ENCODE measurements at regions not wholly inside any gene's neighbourhood (a gene's known extent, or its start where the extent isn't known, plus 50 kb on each side); places are given as distances from the start of the nearest gene placed in this dataset.

DNA sequence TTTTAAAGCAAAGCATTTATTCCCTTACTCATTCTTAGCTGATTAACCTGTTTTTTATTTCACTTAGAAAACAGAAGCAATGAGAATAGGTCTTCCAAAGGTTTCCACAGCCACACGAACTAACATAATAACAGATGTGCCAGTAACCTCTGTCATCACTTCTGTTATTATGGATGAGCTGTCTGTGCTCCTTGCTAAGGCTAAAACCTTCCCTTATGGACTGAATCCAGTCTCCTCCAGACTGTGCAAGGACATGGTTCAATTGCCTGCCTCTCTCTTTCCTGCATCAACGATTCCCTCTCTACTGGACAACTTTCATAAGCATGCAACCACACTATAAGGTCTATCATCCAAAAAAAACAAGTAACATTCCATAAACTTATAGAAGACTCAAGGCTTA is 1446.2 kb downstream of the MAT2B start:
- Histone ChIP-seq H3F3A (ENCODE audit: insufficient read depth, low read length) (no peaks in the 10 kb centered on the region), H3K4me2 (ENCODE audit: low read length) (no peak overlapping the region), H3K9ac (ENCODE audit: low read length) (no peak overlapping the region), H3K9me3 (ENCODE audit: low read length) (no peaks in the 10 kb centered on the region), H3K9me2 (ENCODE audit: low read depth, low read length) (no peaks in the 10 kb centered on the region), H3K36me3 (ENCODE audit: insufficient read depth, low read length) (no peaks in the 10 kb centered on the region), H3K79me2 (ENCODE audit: insufficient read depth, low read length) (no peaks in the 10 kb centered on the region), H2AFZ (ENCODE audit: low read length) (no peak overlapping the region), H4K20me1 (ENCODE audit: insufficient read depth, low read length) (no peaks in the 10 kb centered on the region), H3K4me3 (ENCODE audit: low read depth, low read length, poor library complexity, severe bottlenecking) (no peak overlapping the region), H3K27ac (ENCODE audit: low read depth, low read length, poor library complexity, severe bottlenecking) (no peak overlapping the region), H3K27me3 (ENCODE audit: insufficient read depth, low read length) (no peaks in the 10 kb centered on the region), H3K4me1 (ENCODE audit: insufficient read depth, low read length, severe bottlenecking) (no peaks in the 10 kb centered on the region)
- TF ChIP-seq EZH2 (IDR thresholded peaks at IDR 0.05; ENCODE audit: borderline replicate concordance, low read length), result no peak
- TF ChIP-seq, protein P1, sequence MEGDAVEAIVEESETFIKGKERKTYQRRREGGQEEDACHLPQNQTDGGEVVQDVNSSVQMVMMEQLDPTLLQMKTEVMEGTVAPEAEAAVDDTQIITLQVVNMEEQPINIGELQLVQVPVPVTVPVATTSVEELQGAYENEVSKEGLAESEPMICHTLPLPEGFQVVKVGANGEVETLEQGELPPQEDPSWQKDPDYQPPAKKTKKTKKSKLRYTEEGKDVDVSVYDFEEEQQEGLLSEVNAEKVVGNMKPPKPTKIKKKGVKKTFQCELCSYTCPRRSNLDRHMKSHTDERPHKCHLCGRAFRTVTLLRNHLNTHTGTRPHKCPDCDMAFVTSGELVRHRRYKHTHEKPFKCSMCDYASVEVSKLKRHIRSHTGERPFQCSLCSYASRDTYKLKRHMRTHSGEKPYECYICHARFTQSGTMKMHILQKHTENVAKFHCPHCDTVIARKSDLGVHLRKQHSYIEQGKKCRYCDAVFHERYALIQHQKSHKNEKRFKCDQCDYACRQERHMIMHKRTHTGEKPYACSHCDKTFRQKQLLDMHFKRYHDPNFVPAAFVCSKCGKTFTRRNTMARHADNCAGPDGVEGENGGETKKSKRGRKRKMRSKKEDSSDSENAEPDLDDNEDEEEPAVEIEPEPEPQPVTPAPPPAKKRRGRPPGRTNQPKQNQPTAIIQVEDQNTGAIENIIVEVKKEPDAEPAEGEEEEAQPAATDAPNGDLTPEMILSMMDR (IDR thresholded peaks at IDR 0.05; ENCODE audit: low read length), result no peak

DNA sequence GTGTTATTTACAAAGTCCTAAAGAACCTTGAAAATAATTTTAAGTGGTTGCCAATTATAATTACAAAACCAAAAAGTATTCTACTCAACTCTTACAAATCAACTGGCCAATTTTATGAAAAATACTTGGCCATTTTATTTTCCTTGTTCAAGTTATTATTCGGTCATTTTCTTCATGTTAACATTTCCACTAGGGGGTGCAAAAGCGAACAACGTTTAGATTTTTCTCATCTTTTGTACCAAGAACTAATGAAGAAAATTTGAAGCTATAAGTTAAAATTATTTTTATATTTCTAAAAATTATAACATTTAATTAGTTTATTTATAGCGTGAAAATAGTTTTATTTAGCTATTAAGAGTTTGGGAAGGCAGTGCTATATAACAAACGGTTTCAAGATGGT is 1453.3 kb downstream of the MAT2B start:
- no peaks in the 10 kb centered on the region for H4K20me1 ChIP-seq (ENCODE audit: insufficient read depth, low read length)
- H3K9ac ChIP-seq (ENCODE audit: low read length), result no peak overlapping the region
- no peaks in the 10 kb centered on the region for H3K36me3 ChIP-seq (ENCODE audit: insufficient read depth, low read length)
- TF ChIP-seq EZH2 (IDR thresholded peaks at IDR 0.05; ENCODE audit: borderline replicate concordance, low read length), result no peak
- TF ChIP-seq, protein P1 (IDR thresholded peaks at IDR 0.05; ENCODE audit: low read length), result no peak
- H3F3A ChIP-seq (ENCODE audit: insufficient read depth, low read length), result no peaks in the 10 kb centered on the region
- no peak overlapping the region for H3K27ac ChIP-seq (ENCODE audit: low read depth, low read length, poor library complexity, severe bottlenecking)
- no peak overlapping the region for H3K4me2 ChIP-seq (ENCODE audit: low read length)
- no peaks in the 10 kb centered on the region for H3K79me2 ChIP-seq (ENCODE audit: insufficient read depth, low read length)
- no peaks in the 10 kb centered on the region for H3K27me3 ChIP-seq (ENCODE audit: insufficient read depth, low read length)
- H3K9me3 ChIP-seq (ENCODE audit: low read length), result no peaks in the 10 kb centered on the region
- no peak overlapping the region for H2AFZ ChIP-seq (ENCODE audit: low read length)
- H3K9me2 ChIP-seq (ENCODE audit: low read depth, low read length), result no peaks in the 10 kb centered on the region
- H3K4me3 ChIP-seq (ENCODE audit: low read depth, low read length, poor library complexity, severe bottlenecking), result no peak overlapping the region
- no peaks in the 10 kb centered on the region for H3K4me1 ChIP-seq (ENCODE audit: insufficient read depth, low read length, severe bottlenecking)

DNA sequence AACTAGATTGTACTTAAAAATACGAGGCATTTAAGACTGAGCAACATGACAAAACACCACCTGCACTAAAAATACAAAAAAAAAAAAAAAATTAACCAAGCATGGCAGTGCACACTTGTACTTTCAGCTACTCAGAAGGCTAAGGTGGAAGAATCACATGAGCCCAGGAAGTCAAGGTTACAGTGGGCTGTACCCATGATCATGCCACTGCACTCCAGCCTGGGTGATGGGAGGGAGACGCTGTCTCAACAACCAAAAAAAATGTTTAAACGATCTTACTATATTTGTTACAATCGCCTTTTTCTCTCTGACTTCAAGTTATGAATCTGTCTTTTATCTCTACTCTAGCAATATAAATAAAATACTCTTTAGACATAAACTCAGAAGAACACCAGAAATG is 1454.3 kb downstream of the MAT2B start:
- Histone ChIP-seq H2AFZ (ENCODE audit: low read length) (no peak overlapping the region), H3K27me3 (ENCODE audit: insufficient read depth, low read length) (no peaks in the 10 kb centered on the region), H3K9me2 (ENCODE audit: low read depth, low read length) (no peaks in the 10 kb centered on the region), H3K27ac (ENCODE audit: low read depth, low read length, poor library complexity, severe bottlenecking) (no peak overlapping the region), H3K4me3 (ENCODE audit: low read depth, low read length, poor library complexity, severe bottlenecking) (no peak overlapping the region), H3K9me3 (ENCODE audit: low read length) (no peaks in the 10 kb centered on the region), H3F3A (ENCODE audit: insufficient read depth, low read length) (no peaks in the 10 kb centered on the region), H3K79me2 (ENCODE audit: insufficient read depth, low read length) (no peaks in the 10 kb centered on the region), H3K9ac (ENCODE audit: low read length) (no peak overlapping the region), H3K4me2 (ENCODE audit: low read length) (no peak overlapping the region), H3K4me1 (ENCODE audit: insufficient read depth, low read length, severe bottlenecking) (no peaks in the 10 kb centered on the region), H3K36me3 (ENCODE audit: insufficient read depth, low read length) (no peaks in the 10 kb centered on the region), H4K20me1 (ENCODE audit: insufficient read depth, low read length) (no peaks in the 10 kb centered on the region)
- TF ChIP-seq, protein P1 (IDR thresholded peaks at IDR 0.05; ENCODE audit: low read length), result no peak
- no peak for TF ChIP-seq EZH2 (IDR thresholded peaks at IDR 0.05; ENCODE audit: borderline replicate concordance, low read length)
